IMR-90 (cell line): ENCODE measurements at regions not wholly inside any gene's neighbourhood (a gene's known extent, or its start where the extent isn't known, plus 50 kb on each side); places are given as distances from the start of the nearest gene placed in this dataset.

Experiments used
- ATAC-seq: fragments of 200-7000 bp; cut with Tn5 transposase; 2 replicates; pipeline ENCODE4 v1.9.1; 2020; ENCODE audit warnings: low read depth, mild to moderate bottlenecking, moderate library complexity
- BruUV-seq: library from RNA; stranded (reverse); fragments of 400-500 nt; replicated peaks from 2 replicates; lab custom pipeline; 2021; lab: Mats Ljungman, UMichigan
- CTCF ChIA-PET: fragments of 300-600 bp; formaldehyde crosslinking; extraction: SDS; loops from one replicate; lab custom pipeline; 2021; ENCODE audit warnings: antibody characterized with exemption; lab: Yijun Ruan, JAX
- POLR2A ChIA-PET: fragments of 300-600 bp; sonication (Branson Sonifier 250); formaldehyde crosslinking; loops from one replicate; lab custom pipeline; 2022; ENCODE audit warnings: antibody characterized with exemption; ENCODE audit not compliant: unreplicated experiment; lab: Charles Lee
- DNase-seq: peaks from one replicate; pipeline ENCODE4 v3.0.0; 2013
- H2AFZ ChIP-seq: replicated peaks from 2 replicates; pipeline ENCODE3; 2013; ENCODE audit warnings: low read length, mild to moderate bottlenecking; ENCODE audit not compliant: poor library complexity
- H2AK5ac ChIP-seq: 2 replicates; pipeline ENCODE4 v1.6.1; 2013; ENCODE audit warnings: low read depth, low read length, inconsistent platforms
- H2AK9ac ChIP-seq: replicated peaks from 2 replicates; pipeline ENCODE3; 2013; ENCODE audit warnings: mild to moderate bottlenecking, low read depth, low read length, moderate library complexity; ENCODE audit not compliant: poor library complexity
- H2BK120ac ChIP-seq: 2 replicates; pipeline ENCODE4 v1.6.1; 2013; ENCODE audit warnings: low read depth, low read length, inconsistent platforms
- H2BK15ac ChIP-seq: 3 replicates; pipeline ENCODE4 v1.6.1; 2013; ENCODE audit warnings: low read depth, low read length, inconsistent platforms
- H2BK20ac ChIP-seq: 2 replicates; pipeline ENCODE4 v1.6.1; 2013; ENCODE audit warnings: low read depth, mild to moderate bottlenecking, inconsistent platforms, low read length, moderate library complexity
- H2BK5ac ChIP-seq: 2 replicates; pipeline ENCODE4 v1.6.1; 2013; ENCODE audit warnings: mild to moderate bottlenecking, low read depth, low read length, inconsistent platforms; ENCODE audit not compliant: poor library complexity, severe bottlenecking
- H3K14ac ChIP-seq: replicated peaks from 2 replicates; pipeline ENCODE4 v1.6.1; 2013; ENCODE audit warnings: low read depth, low read length, inconsistent platforms
- H3K18ac ChIP-seq: 2 replicates; pipeline ENCODE4 v1.6.1; 2013; ENCODE audit warnings: low read depth, low read length, control low read depth
- H3K23ac ChIP-seq: 2 replicates; pipeline ENCODE4 v1.6.1; 2013; ENCODE audit warnings: low read depth, low read length, inconsistent platforms
- H3K27ac ChIP-seq: 2 replicates; pipeline ENCODE4 v1.5.1; 2013; ENCODE audit warnings: mild to moderate bottlenecking, control low read depth, low read length; ENCODE audit not compliant: insufficient read depth
- H3K27me3 ChIP-seq: 2 replicates; pipeline ENCODE4 v1.6.1; 2013; ENCODE audit warnings: low read length; ENCODE audit not compliant: control insufficient read depth, insufficient read depth
- H3K36me3 ChIP-seq: 2 replicates; pipeline ENCODE4 v1.6.1; 2013; ENCODE audit warnings: low read length, mixed read lengths; ENCODE audit not compliant: control insufficient read depth, insufficient read depth
- H3K4ac ChIP-seq: 2 replicates; pipeline ENCODE4 v1.6.1; 2013; ENCODE audit warnings: low read depth, low read length, inconsistent platforms
- H3K4me1 ChIP-seq: 2 replicates; pipeline ENCODE4 v1.6.1; 2013; ENCODE audit warnings: low read length, mixed read lengths; ENCODE audit not compliant: control insufficient read depth, insufficient read depth
- H3K4me2 ChIP-seq: 2 replicates; pipeline ENCODE4 v1.6.1; 2013; ENCODE audit warnings: low read depth, mild to moderate bottlenecking, control low read depth, low read length, moderate library complexity
- H3K4me3 ChIP-seq: 2 replicates; pipeline ENCODE4 v1.5.1; 2013; ENCODE audit warnings: low read depth, mild to moderate bottlenecking, control low read depth, low read length, moderate library complexity; ENCODE audit not compliant: insufficient read depth
- H3K56ac ChIP-seq: 2 replicates; pipeline ENCODE4 v1.6.1; 2013; ENCODE audit warnings: low read length, inconsistent platforms; ENCODE audit not compliant: insufficient read depth; ENCODE audit errors: extremely low read depth
- H3K79me1 ChIP-seq, 2 experiments: 2 replicates each; pipeline ENCODE4 v1.6.1; 2013; ENCODE audit warnings: low read length in 2 of 2, inconsistent platforms in 1 of 2, low read depth in 1 of 2
- H3K9ac ChIP-seq: 2 replicates; pipeline ENCODE4 v1.6.1; 2013; ENCODE audit warnings: low read depth, low read length, control low read depth
- H3K9me1 ChIP-seq: 2 replicates; pipeline ENCODE4 v1.6.1; 2013; ENCODE audit warnings: low read length, inconsistent platforms; ENCODE audit not compliant: insufficient read depth
- H3K9me3 ChIP-seq: 2 replicates; pipeline ENCODE4 v1.6.1; 2013; ENCODE audit warnings: low read length; ENCODE audit not compliant: control insufficient read depth, insufficient read depth
- H4K20me1 ChIP-seq: 2 replicates; pipeline ENCODE4 v1.6.1; 2013; ENCODE audit warnings: low read length, inconsistent platforms; ENCODE audit not compliant: insufficient read depth
- H4K5ac ChIP-seq: 2 replicates; pipeline ENCODE4 v1.6.1; 2013; ENCODE audit warnings: mild to moderate bottlenecking, low read depth, low read length, control low read depth
- H4K8ac ChIP-seq, 2 experiments: 2 replicates each; pipeline ENCODE4 v1.6.1; 2013; ENCODE audit warnings: low read depth in 2 of 2, low read length in 2 of 2, control low read depth in 1 of 2, inconsistent platforms in 1 of 2
- H4K91ac ChIP-seq: 2 replicates; pipeline ENCODE4 v1.6.1; 2013; ENCODE audit warnings: low read depth, low read length, inconsistent platforms; ENCODE audit not compliant: insufficient read depth
- MXI1 ChIP-seq: IDR thresholded peaks from 2 replicates; pipeline ENCODE4 v1.6.1; 2012; ENCODE audit warnings: low read depth, mild to moderate bottlenecking, low read length, moderate library complexity, borderline replicate concordance
- WGBS, 2 experiments: methylation state at CpG; one replicate each; pipeline versions ENCODE4 v1.1.5 to v1.1.7; 2013; ENCODE audit warnings: missing lambda C conversion rate in 2 of 2; ENCODE audit not compliant: insufficient read length in 1 of 2; ENCODE audit errors: extremely low coverage in 2 of 2; 5-methylcytosine and 5-hydroxymethylcytosine counted together
- dilution Hi-C: fragments of 300-500 bp; cut with HindIII; formaldehyde crosslinking; loops from one replicate; pipeline ENCODE4 v1.14.3; 2018; ENCODE audit warnings: low sequenced_read_pairs; ENCODE audit not compliant: unreplicated experiment
- in situ Hi-C: fragments of 300-500 bp; cut with MboI; formaldehyde crosslinking; loops from 3 replicates; pipeline ENCODE4 v1.14.3; 2019; ENCODE audit warnings: low sequenced_read_pairs, inconsistent platforms, mixed read lengths
- intact Hi-C: fragments of 100-400 bp; cut with micrococcal nuclease; formaldehyde crosslinking; loops from 2 replicates; pipeline ENCODE4 v1.10.0; 2022

DNA sequence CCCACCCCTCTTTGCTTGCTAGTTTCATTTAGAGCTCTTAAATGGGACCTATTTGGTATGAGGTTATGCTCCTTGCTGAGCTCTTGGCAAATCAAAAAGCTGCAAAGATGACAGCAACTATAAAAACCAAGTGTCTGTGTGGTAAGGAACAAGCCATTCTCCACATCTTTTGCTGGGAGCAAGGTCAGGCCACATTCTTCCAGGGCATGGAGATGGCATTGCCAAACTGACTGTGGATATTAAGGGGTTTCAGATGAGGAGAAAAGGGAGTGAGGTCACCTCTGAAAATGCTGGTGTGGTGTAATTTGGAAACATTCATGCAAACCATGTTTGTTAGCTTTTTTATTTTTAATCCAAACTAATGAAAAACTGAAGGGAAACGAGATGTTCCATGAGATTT lies 218.8 kb upstream of the IL12B start:
- Histone ChIP-seq H2BK120ac (no peak overlapping the region), H3K4me3 (no peak overlapping the region), H4K5ac (no peak overlapping the region), H3K56ac (no peak overlapping the region), H4K20me1 (no peaks in the 10 kb centered on the region), H3K27me3 (peaks cover 6% of the 10 kb centered on the region; the same call in 1 of the 2 replicates), H2BK5ac (no peak overlapping the region), H3K27ac (no peak overlapping the region), H4K8ac (no peak overlapping the region), H3K4me2 (no peak overlapping the region), H3K4ac (no peak overlapping the region), H3K4me1 (peaks cover 2% of the 10 kb centered on the region; the same call in 1 of the 2 replicates), H3K79me1 (no peaks in the 10 kb centered on the region), H2AK9ac (no peak overlapping the region), H3K36me3 (no peaks in the 10 kb centered on the region), H3K14ac (no peak overlapping the region), H3K18ac (no peak overlapping the region), H2AK5ac (no peak overlapping the region), H3K9me1 (no peaks in the 10 kb centered on the region), H2AFZ (no peak overlapping the region), H3K23ac (no peak overlapping the region), H3K9me3 (peaks cover 4% of the 10 kb centered on the region), H2BK20ac (no peak overlapping the region), H3K9ac (no peak overlapping the region), H4K91ac (no peak overlapping the region), H2BK15ac (no peak overlapping the region)
- ChIA-PET POLR2A (no interaction called here), CTCF (no interaction called here)
- dilution Hi-C loops (no loop called here), intact Hi-C loops (no loop called here), in situ Hi-C loops (no loop called here)
- no CpG with 5 or more reads among the region's 1 CpG for WGBS, 2 experiments
- no peak for TF ChIP-seq MXI1
- BruUV-seq = no TSS peak
- ATAC-seq = no peak
- DNase-seq = no peak
